ENCODE measurements at regions not wholly inside any gene's neighbourhood (a gene's known extent, or its start where the extent isn't known, plus 50 kb on each side); places are given as distances from the start of the nearest gene placed in this dataset.

DNA sequence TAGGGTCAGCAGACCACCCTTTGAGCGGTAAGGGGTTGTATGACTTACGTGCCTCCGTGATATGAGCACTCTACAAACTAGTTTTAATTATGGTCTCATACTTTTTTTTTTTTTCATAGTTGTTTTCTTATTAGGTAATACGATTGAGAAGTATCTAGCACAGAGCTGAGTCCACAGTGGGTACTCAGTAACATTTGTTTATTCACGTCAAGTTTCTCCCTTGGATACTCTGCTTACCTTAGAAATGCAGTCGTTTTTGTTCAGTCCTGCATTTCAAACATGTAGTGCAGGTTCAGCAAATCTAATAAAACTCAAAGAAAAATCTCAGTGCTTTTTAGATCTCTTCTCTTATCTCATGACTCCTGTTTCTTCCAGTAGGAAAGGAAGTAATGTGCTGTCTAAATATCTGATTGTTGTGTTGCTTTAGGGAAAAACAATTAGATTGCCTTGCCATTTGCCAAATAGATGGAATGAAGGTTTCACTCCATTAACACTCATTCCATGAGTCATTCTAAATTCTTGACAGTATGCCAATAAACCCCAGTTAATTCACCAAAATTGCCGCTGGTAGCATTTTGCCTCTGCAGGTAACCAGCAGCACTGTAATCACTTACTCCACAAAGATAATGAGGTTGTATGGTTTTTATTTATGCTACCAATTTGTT is 118.9 kb downstream of the PTCSC3 start:
- no peaks in the 10 kb centered on the region for H3K4me1 ChIP-seq (ENCODE audit: control insufficient read depth, insufficient read depth, low read length)
- H3K4me3 ChIP-seq (ENCODE audit: low read depth in 2 of 2, low read length in 2 of 2): no peak overlapping the region
- no peaks in the 10 kb centered on the region for H3K36me3 ChIP-seq (ENCODE audit: control insufficient read depth, insufficient read depth, low read length)
- intact Hi-C loops (cut with micrococcal nuclease; ENCODE audit: unreplicated experiment): no loop called here
- BruUV-seq (replicated peaks): no TSS peak
- in situ Hi-C loops (cut with HindIII; ENCODE audit: low pct_unique_long_range_greater_than_20kb, low sequenced_read_pairs): no loop called here
- POLR2A ChIA-PET: no interaction called here
- H3K27ac ChIP-seq (ENCODE audit: low read length): no peak overlapping the region
- H3K27me3 ChIP-seq (ENCODE audit: control insufficient read depth, insufficient read depth, low read length): no peaks in the 10 kb centered on the region; the same call in 1 of the 2 replicates
- no peak for ATAC-seq
- H3K9me3 ChIP-seq (ENCODE audit: control insufficient read depth, insufficient read depth, low read depth, low read length): no peaks in the 10 kb centered on the region
- CTCF ChIA-PET: no interaction called here
- DNase-seq (ENCODE audit: low read depth, low spot score): no peak
- TF ChIP-seq, protein P1, sequence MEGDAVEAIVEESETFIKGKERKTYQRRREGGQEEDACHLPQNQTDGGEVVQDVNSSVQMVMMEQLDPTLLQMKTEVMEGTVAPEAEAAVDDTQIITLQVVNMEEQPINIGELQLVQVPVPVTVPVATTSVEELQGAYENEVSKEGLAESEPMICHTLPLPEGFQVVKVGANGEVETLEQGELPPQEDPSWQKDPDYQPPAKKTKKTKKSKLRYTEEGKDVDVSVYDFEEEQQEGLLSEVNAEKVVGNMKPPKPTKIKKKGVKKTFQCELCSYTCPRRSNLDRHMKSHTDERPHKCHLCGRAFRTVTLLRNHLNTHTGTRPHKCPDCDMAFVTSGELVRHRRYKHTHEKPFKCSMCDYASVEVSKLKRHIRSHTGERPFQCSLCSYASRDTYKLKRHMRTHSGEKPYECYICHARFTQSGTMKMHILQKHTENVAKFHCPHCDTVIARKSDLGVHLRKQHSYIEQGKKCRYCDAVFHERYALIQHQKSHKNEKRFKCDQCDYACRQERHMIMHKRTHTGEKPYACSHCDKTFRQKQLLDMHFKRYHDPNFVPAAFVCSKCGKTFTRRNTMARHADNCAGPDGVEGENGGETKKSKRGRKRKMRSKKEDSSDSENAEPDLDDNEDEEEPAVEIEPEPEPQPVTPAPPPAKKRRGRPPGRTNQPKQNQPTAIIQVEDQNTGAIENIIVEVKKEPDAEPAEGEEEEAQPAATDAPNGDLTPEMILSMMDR (IDR thresholded peaks at IDR 0.05): no peak
- no peak for TF ChIP-seq SIN3A (IDR thresholded peaks at IDR 0.05; ENCODE audit: borderline replicate concordance, insufficient read depth, low read depth, low read length)
- TF ChIP-seq POLR2AphosphoS5 (IDR thresholded peaks at IDR 0.05; ENCODE audit: low read depth, low read length): no peak
- no peak for TF ChIP-seq TCF7L2 (IDR thresholded peaks at IDR 0.05; ENCODE audit: low read depth, low read length)
- TF ChIP-seq, protein P2, sequence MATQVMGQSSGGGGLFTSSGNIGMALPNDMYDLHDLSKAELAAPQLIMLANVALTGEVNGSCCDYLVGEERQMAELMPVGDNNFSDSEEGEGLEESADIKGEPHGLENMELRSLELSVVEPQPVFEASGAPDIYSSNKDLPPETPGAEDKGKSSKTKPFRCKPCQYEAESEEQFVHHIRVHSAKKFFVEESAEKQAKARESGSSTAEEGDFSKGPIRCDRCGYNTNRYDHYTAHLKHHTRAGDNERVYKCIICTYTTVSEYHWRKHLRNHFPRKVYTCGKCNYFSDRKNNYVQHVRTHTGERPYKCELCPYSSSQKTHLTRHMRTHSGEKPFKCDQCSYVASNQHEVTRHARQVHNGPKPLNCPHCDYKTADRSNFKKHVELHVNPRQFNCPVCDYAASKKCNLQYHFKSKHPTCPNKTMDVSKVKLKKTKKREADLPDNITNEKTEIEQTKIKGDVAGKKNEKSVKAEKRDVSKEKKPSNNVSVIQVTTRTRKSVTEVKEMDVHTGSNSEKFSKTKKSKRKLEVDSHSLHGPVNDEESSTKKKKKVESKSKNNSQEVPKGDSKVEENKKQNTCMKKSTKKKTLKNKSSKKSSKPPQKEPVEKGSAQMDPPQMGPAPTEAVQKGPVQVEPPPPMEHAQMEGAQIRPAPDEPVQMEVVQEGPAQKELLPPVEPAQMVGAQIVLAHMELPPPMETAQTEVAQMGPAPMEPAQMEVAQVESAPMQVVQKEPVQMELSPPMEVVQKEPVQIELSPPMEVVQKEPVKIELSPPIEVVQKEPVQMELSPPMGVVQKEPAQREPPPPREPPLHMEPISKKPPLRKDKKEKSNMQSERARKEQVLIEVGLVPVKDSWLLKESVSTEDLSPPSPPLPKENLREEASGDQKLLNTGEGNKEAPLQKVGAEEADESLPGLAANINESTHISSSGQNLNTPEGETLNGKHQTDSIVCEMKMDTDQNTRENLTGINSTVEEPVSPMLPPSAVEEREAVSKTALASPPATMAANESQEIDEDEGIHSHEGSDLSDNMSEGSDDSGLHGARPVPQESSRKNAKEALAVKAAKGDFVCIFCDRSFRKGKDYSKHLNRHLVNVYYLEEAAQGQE (IDR thresholded peaks at IDR 0.05; ENCODE audit: insufficient read depth in 1 of 2, low read depth in 2 of 2, low read length in 1 of 2): no peak

DNA sequence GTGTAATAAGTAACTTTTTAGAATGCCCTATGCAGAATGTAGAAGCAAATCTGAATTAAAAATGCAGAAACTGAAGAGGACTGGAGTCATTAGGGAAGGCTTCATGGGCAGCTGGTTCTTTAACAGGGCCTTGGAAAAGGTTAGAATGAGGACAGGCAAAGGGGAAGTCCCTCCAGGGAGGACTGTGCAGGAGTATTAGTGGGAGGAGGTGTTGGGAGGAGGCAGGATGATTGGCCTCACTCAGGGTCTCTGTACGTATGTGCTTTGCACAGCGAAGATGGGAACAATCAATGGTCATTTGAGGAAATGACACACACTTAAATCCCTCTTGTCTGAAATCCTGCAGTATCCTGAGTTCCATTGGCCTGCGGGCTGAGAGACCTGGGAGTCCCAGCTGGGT is 119.7 kb downstream of the PTCSC3 start:
- DNase-seq (ENCODE audit: low read depth, low spot score): no peak
- no TSS peak for BruUV-seq (replicated peaks)
- no peak overlapping the region for H3K4me3 ChIP-seq (ENCODE audit: low read depth in 2 of 2, low read length in 2 of 2)
- no peak overlapping the region for H3K27ac ChIP-seq (ENCODE audit: low read length)
- no peak for TF ChIP-seq TCF7L2 (IDR thresholded peaks at IDR 0.05; ENCODE audit: low read depth, low read length)
- TF ChIP-seq, protein P2 (IDR thresholded peaks at IDR 0.05; ENCODE audit: insufficient read depth in 1 of 2, low read depth in 2 of 2, low read length in 1 of 2): no peak
- TF ChIP-seq SIN3A (IDR thresholded peaks at IDR 0.05; ENCODE audit: borderline replicate concordance, insufficient read depth, low read depth, low read length): no peak
- no peak for TF ChIP-seq POLR2AphosphoS5 (IDR thresholded peaks at IDR 0.05; ENCODE audit: low read depth, low read length)
- TF ChIP-seq, protein P1 (IDR thresholded peaks at IDR 0.05): no peak
- no peaks in the 10 kb centered on the region for H3K36me3 ChIP-seq (ENCODE audit: control insufficient read depth, insufficient read depth, low read length)
- CTCF ChIA-PET: no interaction called here
- POLR2A ChIA-PET: no interaction called here
- no peaks in the 10 kb centered on the region for H3K4me1 ChIP-seq (ENCODE audit: control insufficient read depth, insufficient read depth, low read length)
- no peaks in the 10 kb centered on the region; the same call in 1 of the 2 replicates for H3K27me3 ChIP-seq (ENCODE audit: control insufficient read depth, insufficient read depth, low read length)
- ATAC-seq: no peak
- in situ Hi-C loops (cut with HindIII; ENCODE audit: low pct_unique_long_range_greater_than_20kb, low sequenced_read_pairs): no loop called here
- intact Hi-C loops (cut with micrococcal nuclease; ENCODE audit: unreplicated experiment): no loop called here
- no peaks in the 10 kb centered on the region for H3K9me3 ChIP-seq (ENCODE audit: control insufficient read depth, insufficient read depth, low read depth, low read length)

All from Panc1 (cell line).